PC-9 (cell line): ENCODE measurements at regions not wholly inside any gene's neighbourhood (a gene's known extent, or its start where the extent isn't known, plus 50 kb on each side); places are given as distances from the start of the nearest gene placed in this dataset.
"Not testable (repeated sequence)": the region's sequence is repeated elsewhere in the genome, so short reads cannot be mapped to it uniquely, and the experiment has no call there.

Source experiments
- BruUV-seq: library from RNA; stranded (reverse); fragments of 400-500 nt; replicated peaks from 2 replicates; lab custom pipeline; 2021; lab: Mats Ljungman, UMichigan
- CTCF ChIA-PET: fragments of 300-600 bp; sonication (Branson Sonifier 250); formaldehyde crosslinking; loops from one replicate; lab custom pipeline; 2022; ENCODE audit warnings: antibody characterized with exemption; lab: Charles Lee
- POLR2A ChIA-PET: fragments of 300-600 bp; sonication (Branson Sonifier 250); formaldehyde crosslinking; loops from one replicate; lab custom pipeline; 2022; ENCODE audit warnings: antibody characterized with exemption; ENCODE audit not compliant: unreplicated experiment; lab: Charles Lee
- DNase-seq, 2 experiments: peaks; one replicate each; pipeline versions ENCODE4 v3.0.0 to v3.0.0-alpha.2; 2015 to 2022; ENCODE audit warnings: mixed read lengths in 1 of 2
- H2AFZ ChIP-seq: fragments of 200-600 bp; sonication (generic); 2 replicates; pipeline ENCODE4 v1.8.1; 2017; ENCODE audit warnings: antibody characterized with exemption
- H3F3A ChIP-seq: fragments of 200-600 bp; sonication (generic); 2 replicates; pipeline ENCODE4 v1.8.1; 2017; ENCODE audit warnings: antibody characterized with exemption, mild to moderate bottlenecking, low read depth; ENCODE audit not compliant: insufficient read depth
- H3K27ac ChIP-seq: fragments of 200-600 bp; sonication (generic); 2 replicates; pipeline ENCODE4 v1.6.1; 2016; ENCODE audit warnings: mixed run types
- H3K27me3 ChIP-seq: fragments of 200-600 bp; sonication (generic); 2 replicates; pipeline ENCODE4 v1.6.1; 2016; ENCODE audit warnings: low read depth, mixed run types; ENCODE audit not compliant: insufficient read depth
- H3K36me3 ChIP-seq: fragments of 200-600 bp; sonication (generic); 2 replicates; pipeline ENCODE4 v1.6.1; 2016; ENCODE audit warnings: low read depth, mixed run types
- H3K4me1 ChIP-seq: fragments of 200-600 bp; sonication (generic); replicated peaks from 2 replicates; pipeline ENCODE4 v1.6.1; 2016; ENCODE audit warnings: mixed run types; ENCODE audit not compliant: insufficient read depth
- H3K4me2 ChIP-seq: fragments of 200-600 bp; sonication (generic); 2 replicates; pipeline ENCODE4 v1.6.1; 2017; ENCODE audit warnings: mixed run types
- H3K4me3 ChIP-seq: fragments of 200-600 bp; sonication (generic); 2 replicates; pipeline ENCODE4 v1.6.1; 2016; ENCODE audit warnings: mixed run types
- H3K79me2 ChIP-seq: fragments of 200-600 bp; sonication (generic); 2 replicates; pipeline ENCODE4 v1.6.1; 2017; ENCODE audit warnings: low read depth, mixed run types
- H3K9me2 ChIP-seq: fragments of 200-600 bp; sonication (generic); 2 replicates; pipeline ENCODE4 v1.8.1; 2017; ENCODE audit warnings: mild to moderate bottlenecking; ENCODE audit not compliant: insufficient read depth
- H3K9me3 ChIP-seq: fragments of 200-600 bp; sonication (generic); 2 replicates; pipeline ENCODE4 v1.8.1; 2016; ENCODE audit warnings: low read depth; ENCODE audit not compliant: insufficient read depth
- H4K20me1 ChIP-seq: fragments of 200-600 bp; sonication (generic); 2 replicates; pipeline ENCODE4 v1.8.1; 2017; ENCODE audit not compliant: insufficient read depth
- EZH2 ChIP-seq: fragments of 200-600 bp; sonication (generic); IDR thresholded peaks from 2 replicates; pipeline ENCODE4 v1.8.0; 2017; ENCODE audit warnings: antibody characterized with exemption, low read depth
- intact Hi-C: fragments of 100-400 bp; cut with micrococcal nuclease; formaldehyde crosslinking; loops from one replicate; pipeline ENCODE4 v1.10.0; 2022; ENCODE audit not compliant: unreplicated experiment
- TF ChIP-seq, protein P1 (sequence below): fragments of 200-600 bp; sonication (generic); conservative IDR thresholded peaks from 2 replicates; pipeline ENCODE4 v1.6.1; 2017; ENCODE audit warnings: mixed run types, antibody characterized with exemption, mild to moderate bottlenecking, moderate library complexity

DNA sequence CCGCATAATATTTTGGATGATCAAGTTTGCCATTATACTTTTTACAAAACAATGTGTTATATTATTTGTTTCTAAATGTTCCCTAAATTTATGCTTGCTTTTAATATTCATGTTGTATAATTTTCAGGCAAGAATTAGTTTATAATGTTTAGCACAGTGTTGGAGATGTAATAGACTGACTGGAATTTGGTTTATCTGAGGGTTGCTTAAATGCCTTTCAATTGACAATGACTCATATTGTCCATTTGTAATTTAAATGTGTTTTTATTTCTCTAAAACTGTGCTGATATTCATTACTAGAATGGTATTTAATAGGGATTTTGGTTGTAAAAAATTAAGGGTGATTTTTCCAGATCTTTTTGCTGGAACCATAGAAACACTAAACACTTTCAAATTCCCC is 788.4 kb downstream of the SLC6A15 start:
- ChIA-PET POLR2A (no interaction called here), CTCF (no interaction called here)
- intact Hi-C loops: no loop called here
- Histone ChIP-seq H3K4me3 (no peak overlapping the region), H4K20me1 (no peaks in the 10 kb centered on the region), H3K27ac (no peak overlapping the region), H3K79me2 (no peaks in the 10 kb centered on the region), H3K9me3 (no peaks in the 10 kb centered on the region), H3K36me3 (no peaks in the 10 kb centered on the region), H2AFZ (no peak overlapping the region), H3K27me3 (no peaks in the 10 kb centered on the region), H3F3A (no peaks in the 10 kb centered on the region), H3K4me2 (no peak overlapping the region), H3K4me1 (no peaks in the 10 kb centered on the region), H3K9me2 (no peaks in the 10 kb centered on the region)
- DNase-seq: no peak
- no peak for TF ChIP-seq EZH2
- TF ChIP-seq, protein P1, sequence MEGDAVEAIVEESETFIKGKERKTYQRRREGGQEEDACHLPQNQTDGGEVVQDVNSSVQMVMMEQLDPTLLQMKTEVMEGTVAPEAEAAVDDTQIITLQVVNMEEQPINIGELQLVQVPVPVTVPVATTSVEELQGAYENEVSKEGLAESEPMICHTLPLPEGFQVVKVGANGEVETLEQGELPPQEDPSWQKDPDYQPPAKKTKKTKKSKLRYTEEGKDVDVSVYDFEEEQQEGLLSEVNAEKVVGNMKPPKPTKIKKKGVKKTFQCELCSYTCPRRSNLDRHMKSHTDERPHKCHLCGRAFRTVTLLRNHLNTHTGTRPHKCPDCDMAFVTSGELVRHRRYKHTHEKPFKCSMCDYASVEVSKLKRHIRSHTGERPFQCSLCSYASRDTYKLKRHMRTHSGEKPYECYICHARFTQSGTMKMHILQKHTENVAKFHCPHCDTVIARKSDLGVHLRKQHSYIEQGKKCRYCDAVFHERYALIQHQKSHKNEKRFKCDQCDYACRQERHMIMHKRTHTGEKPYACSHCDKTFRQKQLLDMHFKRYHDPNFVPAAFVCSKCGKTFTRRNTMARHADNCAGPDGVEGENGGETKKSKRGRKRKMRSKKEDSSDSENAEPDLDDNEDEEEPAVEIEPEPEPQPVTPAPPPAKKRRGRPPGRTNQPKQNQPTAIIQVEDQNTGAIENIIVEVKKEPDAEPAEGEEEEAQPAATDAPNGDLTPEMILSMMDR: no peak
- no TSS peak for BruUV-seq

DNA sequence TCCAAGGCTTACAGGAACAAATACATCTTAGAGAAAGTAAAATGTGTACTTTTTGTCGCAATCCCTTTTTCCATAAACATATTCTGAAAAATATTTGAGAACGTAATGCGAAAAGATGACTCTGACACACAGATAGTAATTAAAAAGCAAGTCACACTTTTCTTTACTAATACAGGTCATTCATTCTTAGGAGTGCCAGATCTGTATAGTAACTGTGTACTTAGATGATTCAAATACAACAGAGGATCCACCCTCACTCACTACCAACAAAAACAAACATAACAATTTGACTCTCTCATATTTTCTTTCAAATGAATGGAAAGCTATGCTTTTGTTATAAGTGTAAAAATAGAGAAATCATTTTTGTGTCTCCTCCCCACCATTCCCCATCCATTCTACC is 795.4 kb downstream of the SLC6A15 start:
- Histone ChIP-seq H3K36me3 (no peaks in the 10 kb centered on the region), H3K27me3 (no peaks in the 10 kb centered on the region), H3K27ac (no peak overlapping the region), H3K9me2 (no peaks in the 10 kb centered on the region), H3K9me3 (no peaks in the 10 kb centered on the region), H2AFZ (no peak overlapping the region), H3F3A (no peaks in the 10 kb centered on the region), H3K4me2 (no peak overlapping the region), H3K4me1 (no peaks in the 10 kb centered on the region), H3K4me3 (no peak overlapping the region), H4K20me1 (no peaks in the 10 kb centered on the region), H3K79me2 (no peaks in the 10 kb centered on the region)
- no peak for TF ChIP-seq EZH2
- TF ChIP-seq, protein P1: no peak
- POLR2A ChIA-PET: no interaction called here
- no peak for DNase-seq
- BruUV-seq: no TSS peak
- intact Hi-C loops: no loop called here
- CTCF ChIA-PET: no interaction called here

DNA sequence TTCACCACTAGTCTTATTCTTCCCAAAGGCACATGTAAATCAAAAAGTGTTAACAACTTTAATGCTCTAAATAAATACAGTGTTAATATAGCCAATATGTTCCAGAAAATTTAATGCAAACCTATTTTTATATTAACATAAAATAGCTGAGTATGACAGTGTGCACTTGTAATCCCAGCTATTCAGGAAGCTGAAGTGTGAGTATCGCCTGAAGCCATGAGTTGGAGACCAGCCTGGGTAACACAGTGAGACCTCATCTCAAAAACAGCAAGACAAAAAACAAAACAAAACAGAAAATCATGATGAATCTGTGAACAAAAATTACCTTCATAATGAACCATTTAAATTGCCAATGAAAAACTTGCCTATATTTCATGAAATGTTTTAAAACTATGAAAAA is 798.9 kb downstream of the SLC6A15 start:
- no peaks in the 10 kb centered on the region for H3F3A ChIP-seq
- intact Hi-C loops: no loop called here
- H2AFZ ChIP-seq: no peak overlapping the region
- H3K4me3 ChIP-seq: no peak overlapping the region
- BruUV-seq: no TSS peak
- no peaks in the 10 kb centered on the region for H3K36me3 ChIP-seq
- H3K4me2 ChIP-seq: no peak overlapping the region
- CTCF ChIA-PET: no interaction called here
- TF ChIP-seq, protein P1: no peak
- TF ChIP-seq EZH2: no peak
- DNase-seq: no peak
- no peaks in the 10 kb centered on the region for H3K9me3 ChIP-seq
- no peaks in the 10 kb centered on the region for H3K27me3 ChIP-seq
- H4K20me1 ChIP-seq: no peaks in the 10 kb centered on the region
- H3K27ac ChIP-seq: no peak overlapping the region
- H3K79me2 ChIP-seq: no peaks in the 10 kb centered on the region
- H3K4me1 ChIP-seq: no peaks in the 10 kb centered on the region
- no peaks in the 10 kb centered on the region for H3K9me2 ChIP-seq
- POLR2A ChIA-PET: no interaction called here

DNA sequence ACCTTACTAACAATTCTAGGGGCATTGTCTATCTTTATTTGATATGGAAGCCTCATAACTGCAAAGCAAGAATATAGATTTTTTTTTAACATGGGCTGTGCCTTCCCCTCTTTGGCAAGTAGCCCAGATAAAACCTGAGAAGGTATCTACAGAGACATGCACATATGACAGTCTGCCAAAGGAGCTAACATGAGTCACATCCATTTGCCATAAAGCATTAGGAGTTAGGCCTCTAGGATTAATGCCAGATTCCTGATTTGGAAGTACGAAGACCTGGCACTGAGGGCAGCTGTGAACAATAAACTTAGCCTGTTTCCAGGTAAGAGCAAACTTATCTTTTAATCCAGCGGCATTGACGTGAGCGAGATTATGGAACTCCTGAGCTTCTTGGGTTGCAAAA is 808.7 kb downstream of the SLC6A15 start:
- POLR2A ChIA-PET, H3K4me3 ChIP-seq, H3K9me2 ChIP-seq, H3K27me3 ChIP-seq, H3K4me2 ChIP-seq, H3F3A ChIP-seq, BruUV-seq, H3K9me3 ChIP-seq, H2AFZ ChIP-seq, H3K79me2 ChIP-seq, DNase-seq, H3K36me3 ChIP-seq, CTCF ChIA-PET, H3K27ac ChIP-seq, intact Hi-C loops, H3K4me1 ChIP-seq, H4K20me1 ChIP-seq: not testable (repeated sequence)

DNA sequence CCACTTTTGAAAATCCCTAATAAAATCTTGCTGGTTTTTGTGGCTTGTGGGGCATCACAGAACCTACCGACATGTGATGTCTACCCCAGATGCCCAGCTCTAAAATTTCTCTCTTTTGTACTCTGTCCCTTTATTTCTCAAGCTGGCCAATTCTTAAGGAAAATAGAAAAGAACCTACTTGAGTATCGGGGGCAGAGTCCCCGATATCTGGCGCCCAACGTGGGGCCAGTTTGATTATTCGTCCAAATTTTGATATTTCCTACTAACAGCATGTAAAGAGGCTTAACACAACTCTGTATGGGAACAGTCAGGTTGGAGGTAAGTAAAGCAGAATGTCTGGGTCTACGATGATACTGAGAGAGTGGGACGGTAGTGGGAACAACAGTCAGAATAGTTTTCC is 810.6 kb downstream of the SLC6A15 start:
- intact Hi-C loops, H3K9me3 ChIP-seq, H3K27me3 ChIP-seq, H3K4me2 ChIP-seq, BruUV-seq, DNase-seq, H3K9me2 ChIP-seq, POLR2A ChIA-PET, H3K4me1 ChIP-seq, H2AFZ ChIP-seq, H3K79me2 ChIP-seq, CTCF ChIA-PET, H3K4me3 ChIP-seq, H4K20me1 ChIP-seq, H3K27ac ChIP-seq, H3F3A ChIP-seq, H3K36me3 ChIP-seq: not testable (repeated sequence)
